ENCODE measurements at regions not wholly inside any gene's neighbourhood (a gene's known extent, or its start where the extent isn't known, plus 50 kb on each side); places are given as distances from the start of the nearest gene placed in this dataset.

DNA sequence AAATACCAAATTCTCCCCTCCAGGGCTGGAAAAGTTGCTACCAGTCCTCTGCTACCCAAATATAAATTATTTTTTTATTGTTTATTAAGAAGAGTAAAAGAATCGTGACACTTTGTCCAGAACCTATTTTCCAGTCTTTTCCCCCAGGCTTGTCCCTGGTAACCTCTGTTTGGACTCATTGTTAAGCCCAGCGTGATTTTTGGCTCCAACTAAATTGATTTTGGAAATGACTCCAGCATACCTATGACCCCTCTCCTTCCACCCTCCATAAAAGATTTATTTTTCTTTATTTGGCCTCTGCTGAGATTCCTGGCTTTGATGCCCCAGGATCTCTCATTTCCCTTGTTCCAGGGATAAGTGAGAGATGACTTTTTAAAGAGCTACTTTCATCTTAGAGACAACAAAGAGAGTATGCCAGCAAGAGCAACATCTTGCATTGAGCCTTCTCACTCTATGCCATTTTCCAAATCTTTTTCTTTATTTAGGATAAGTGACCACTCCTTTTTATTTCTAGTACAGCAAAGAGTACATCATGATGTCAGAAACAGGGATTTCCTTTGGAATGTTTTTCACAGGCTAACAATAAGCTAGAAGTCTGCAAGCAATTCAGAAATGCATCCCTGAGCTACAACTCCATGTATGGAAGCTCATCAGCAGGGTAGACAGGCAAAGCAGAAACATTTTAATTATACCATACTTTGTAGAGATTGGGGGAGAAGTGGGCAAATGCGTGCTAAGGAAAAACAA, 75.8 kb downstream of the DAD1 start:
- Histone ChIP-seq H3K4me3 (ENCODE audit: low read depth in 1 of 3, low read length in 3 of 3) (no peak overlapping the region), H3K9me3 (ENCODE audit: control insufficient read depth in 4 of 4, low read length in 3 of 4) (no peaks in the 10 kb centered on the region), H3K4me1 (ENCODE audit: control insufficient read depth in 4 of 4, insufficient read depth in 4 of 4, low read length in 3 of 4) (peaks cover 0 to 8% (median 3%) of the 10 kb centered on the region in 4 donors), H3K27ac (ENCODE audit: low read depth in 1 of 2, low read length in 2 of 2) (no peak overlapping the region), H3K27me3 (ENCODE audit: control insufficient read depth in 4 of 4, insufficient read depth in 4 of 4, low read length in 3 of 4) (no peaks in the 10 kb centered on the region), H3K36me3 (ENCODE audit: control insufficient read depth in 4 of 4, insufficient read depth in 3 of 4, low read depth in 1 of 4, low read length in 3 of 4) (no peaks in the 10 kb centered on the region), H3K9ac (ENCODE audit: low read depth in 1 of 2, low read length in 2 of 2) (no peak overlapping the region)
- 50% methylated on average over 3 of the region's 3 CpGs for WGBS
- DNase-seq (ENCODE audit: low spot score): no peak
- TF ChIP-seq CTCF (IDR thresholded peaks at IDR 0.05; ENCODE audit: low read depth, low read length, missing input control): no peak
- no peak for TF ChIP-seq SP1 (IDR thresholded peaks at IDR 0.05)
- no peak for TF ChIP-seq MAX (IDR thresholded peaks at IDR 0.05)

DNA sequence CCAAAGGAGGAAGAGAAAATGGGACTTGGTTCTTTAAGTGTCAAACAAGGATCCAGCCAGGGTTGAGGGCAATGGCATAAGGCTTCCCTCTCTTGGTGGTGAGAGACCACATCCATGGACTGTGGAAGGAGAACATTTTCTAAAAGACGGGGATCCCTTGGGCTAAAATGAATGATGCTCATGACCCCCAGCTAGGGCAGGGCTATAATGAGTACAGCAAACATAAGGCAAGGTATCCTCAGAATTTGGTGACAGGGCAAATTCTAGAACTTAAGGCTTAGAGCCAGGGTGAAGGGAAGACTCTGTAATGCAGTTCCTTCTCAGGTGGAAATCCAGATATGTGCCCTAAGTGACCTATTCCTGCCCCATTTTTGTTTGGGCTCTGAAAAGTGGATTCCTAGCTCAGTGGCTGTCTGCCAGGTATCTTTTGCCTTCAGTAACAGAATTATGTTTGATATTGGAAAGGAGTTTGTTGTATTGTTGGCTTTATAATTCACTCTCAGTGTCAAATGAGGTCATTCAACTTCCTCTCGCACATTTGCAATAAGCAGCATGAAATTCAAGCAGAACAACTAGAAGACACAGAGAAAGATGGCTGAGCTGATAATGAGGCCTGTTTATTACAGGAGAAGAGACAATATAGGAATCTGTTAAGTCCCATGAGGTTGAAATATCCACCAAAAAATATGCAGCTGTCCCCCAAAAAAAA, 76.8 kb downstream of the DAD1 start:
- 64% methylated on average over 2 of the region's 2 CpGs for WGBS
- H3K27ac ChIP-seq (ENCODE audit: low read depth in 1 of 2, low read length in 2 of 2): no peak overlapping the region
- peaks cover 0 to 8% (median 3%) of the 10 kb centered on the region in 4 donors for H3K4me1 ChIP-seq (ENCODE audit: control insufficient read depth in 4 of 4, insufficient read depth in 4 of 4, low read length in 3 of 4)

More for the DNA sequence above, 76.8 kb downstream of the DAD1 start:
- Histone ChIP-seq H3K36me3 (ENCODE audit: control insufficient read depth in 4 of 4, insufficient read depth in 3 of 4, low read depth in 1 of 4, low read length in 3 of 4) (no peaks in the 10 kb centered on the region), H3K4me3 (ENCODE audit: low read depth in 1 of 3, low read length in 3 of 3) (no peak overlapping the region), H3K27me3 (ENCODE audit: control insufficient read depth in 4 of 4, insufficient read depth in 4 of 4, low read length in 3 of 4) (no peaks in the 10 kb centered on the region), H3K9me3 (ENCODE audit: control insufficient read depth in 4 of 4, low read length in 3 of 4) (no peaks in the 10 kb centered on the region), H3K9ac (ENCODE audit: low read depth in 1 of 2, low read length in 2 of 2) (no peak overlapping the region)
- DNase-seq (ENCODE audit: low spot score): no peak
- TF ChIP-seq FOXA1 (IDR thresholded peaks at IDR 0.05) (no peak), HNF4G (IDR thresholded peaks at IDR 0.05) (no peak), HNF4A (conservative IDR thresholded peaks at IDR 0.05) (no peak), GABPA (IDR thresholded peaks at IDR 0.05 in 1 of 2, conservative IDR thresholded peaks at IDR 0.05 in 1 of 2) (no peak), ATF3 (IDR thresholded peaks at IDR 0.05) (no peak), YY1 (IDR thresholded peaks at IDR 0.05) (no peak), CTCF (IDR thresholded peaks at IDR 0.05; ENCODE audit: low read depth, low read length, missing input control) (no peak), NR2F2 (IDR thresholded peaks at IDR 0.05) (no peak), RAD21 (IDR thresholded peaks at IDR 0.05) (no peak), JUND (IDR thresholded peaks at IDR 0.05) (no peak), MAX (IDR thresholded peaks at IDR 0.05) (no peak), SP1 (IDR thresholded peaks at IDR 0.05) (no peak), TAF1 (conservative IDR thresholded peaks at IDR 0.05) (no peak), EGR1 (IDR thresholded peaks at IDR 0.05; ENCODE audit: low read depth in 2 of 2) (no peak), FOXA2 (IDR thresholded peaks at IDR 0.05) (no peak), RXRA (IDR thresholded peaks at IDR 0.05) (no peak)
- TF ChIP-seq, protein P1, sequence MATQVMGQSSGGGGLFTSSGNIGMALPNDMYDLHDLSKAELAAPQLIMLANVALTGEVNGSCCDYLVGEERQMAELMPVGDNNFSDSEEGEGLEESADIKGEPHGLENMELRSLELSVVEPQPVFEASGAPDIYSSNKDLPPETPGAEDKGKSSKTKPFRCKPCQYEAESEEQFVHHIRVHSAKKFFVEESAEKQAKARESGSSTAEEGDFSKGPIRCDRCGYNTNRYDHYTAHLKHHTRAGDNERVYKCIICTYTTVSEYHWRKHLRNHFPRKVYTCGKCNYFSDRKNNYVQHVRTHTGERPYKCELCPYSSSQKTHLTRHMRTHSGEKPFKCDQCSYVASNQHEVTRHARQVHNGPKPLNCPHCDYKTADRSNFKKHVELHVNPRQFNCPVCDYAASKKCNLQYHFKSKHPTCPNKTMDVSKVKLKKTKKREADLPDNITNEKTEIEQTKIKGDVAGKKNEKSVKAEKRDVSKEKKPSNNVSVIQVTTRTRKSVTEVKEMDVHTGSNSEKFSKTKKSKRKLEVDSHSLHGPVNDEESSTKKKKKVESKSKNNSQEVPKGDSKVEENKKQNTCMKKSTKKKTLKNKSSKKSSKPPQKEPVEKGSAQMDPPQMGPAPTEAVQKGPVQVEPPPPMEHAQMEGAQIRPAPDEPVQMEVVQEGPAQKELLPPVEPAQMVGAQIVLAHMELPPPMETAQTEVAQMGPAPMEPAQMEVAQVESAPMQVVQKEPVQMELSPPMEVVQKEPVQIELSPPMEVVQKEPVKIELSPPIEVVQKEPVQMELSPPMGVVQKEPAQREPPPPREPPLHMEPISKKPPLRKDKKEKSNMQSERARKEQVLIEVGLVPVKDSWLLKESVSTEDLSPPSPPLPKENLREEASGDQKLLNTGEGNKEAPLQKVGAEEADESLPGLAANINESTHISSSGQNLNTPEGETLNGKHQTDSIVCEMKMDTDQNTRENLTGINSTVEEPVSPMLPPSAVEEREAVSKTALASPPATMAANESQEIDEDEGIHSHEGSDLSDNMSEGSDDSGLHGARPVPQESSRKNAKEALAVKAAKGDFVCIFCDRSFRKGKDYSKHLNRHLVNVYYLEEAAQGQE (IDR thresholded peaks at IDR 0.05): no peak
- TF ChIP-seq, protein P2, sequence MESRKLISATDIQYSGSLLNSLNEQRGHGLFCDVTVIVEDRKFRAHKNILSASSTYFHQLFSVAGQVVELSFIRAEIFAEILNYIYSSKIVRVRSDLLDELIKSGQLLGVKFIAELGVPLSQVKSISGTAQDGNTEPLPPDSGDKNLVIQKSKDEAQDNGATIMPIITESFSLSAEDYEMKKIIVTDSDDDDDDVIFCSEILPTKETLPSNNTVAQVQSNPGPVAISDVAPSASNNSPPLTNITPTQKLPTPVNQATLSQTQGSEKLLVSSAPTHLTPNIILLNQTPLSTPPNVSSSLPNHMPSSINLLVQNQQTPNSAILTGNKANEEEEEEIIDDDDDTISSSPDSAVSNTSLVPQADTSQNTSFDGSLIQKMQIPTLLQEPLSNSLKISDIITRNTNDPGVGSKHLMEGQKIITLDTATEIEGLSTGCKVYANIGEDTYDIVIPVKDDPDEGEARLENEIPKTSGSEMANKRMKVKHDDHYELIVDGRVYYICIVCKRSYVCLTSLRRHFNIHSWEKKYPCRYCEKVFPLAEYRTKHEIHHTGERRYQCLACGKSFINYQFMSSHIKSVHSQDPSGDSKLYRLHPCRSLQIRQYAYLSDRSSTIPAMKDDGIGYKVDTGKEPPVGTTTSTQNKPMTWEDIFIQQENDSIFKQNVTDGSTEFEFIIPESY (IDR thresholded peaks at IDR 0.05): no peak

Measured in liver (tissue), 8 donors.